Testis (tissue), 2 donors: ENCODE measurements at regions not wholly inside any gene's neighbourhood (a gene's known extent, or its start where the extent isn't known, plus 50 kb on each side); places are given as distances from the start of the nearest gene placed in this dataset.
"Not testable (repeated sequence)": the region's sequence is repeated elsewhere in the genome, so short reads cannot be mapped to it uniquely, and the experiment has no call there.

Experiments used
- POLR2A ChIP-seq: fragments of 450-650 bp; IDR thresholded peaks from one replicate; pipeline ENCODE4 v1.6.1; 2017; ENCODE audit warnings: antibody characterized with exemption, mild to moderate bottlenecking, moderate library complexity
- TF ChIP-seq, protein P1 (sequence below), 3 experiments: fragments of 450-650 bp in 2 of 3; fragments of 200-600 bp in 1 of 3; sonication (generic) in 1 of 3; IDR thresholded peaks; one replicate each; pipeline ENCODE4 v1.5.1; 2016 to 2019; ENCODE audit warnings: antibody characterized with exemption in 3 of 3, mild to moderate bottlenecking in 2 of 3, moderate library complexity in 1 of 3

DNA sequence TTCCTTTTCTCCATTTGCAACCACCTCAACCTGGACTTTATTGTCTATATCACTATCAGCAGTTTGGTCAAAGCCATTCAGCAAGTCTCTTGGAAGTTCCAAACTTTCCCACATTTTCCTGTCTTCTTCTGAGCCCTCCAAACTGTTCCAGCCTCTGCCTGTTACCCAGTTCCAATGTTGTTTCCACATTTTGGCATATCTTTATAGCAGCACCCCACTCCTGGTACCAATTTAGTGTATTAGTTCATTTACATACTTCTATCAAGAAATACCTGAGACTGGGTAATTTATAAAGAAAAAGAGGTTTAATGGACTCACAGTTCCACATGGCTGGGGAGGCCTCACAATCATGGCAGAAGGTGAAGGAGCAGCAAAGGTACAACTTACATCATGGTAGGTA is 90.4 kb upstream of the NETO1 start:
- TF ChIP-seq, protein P1, sequence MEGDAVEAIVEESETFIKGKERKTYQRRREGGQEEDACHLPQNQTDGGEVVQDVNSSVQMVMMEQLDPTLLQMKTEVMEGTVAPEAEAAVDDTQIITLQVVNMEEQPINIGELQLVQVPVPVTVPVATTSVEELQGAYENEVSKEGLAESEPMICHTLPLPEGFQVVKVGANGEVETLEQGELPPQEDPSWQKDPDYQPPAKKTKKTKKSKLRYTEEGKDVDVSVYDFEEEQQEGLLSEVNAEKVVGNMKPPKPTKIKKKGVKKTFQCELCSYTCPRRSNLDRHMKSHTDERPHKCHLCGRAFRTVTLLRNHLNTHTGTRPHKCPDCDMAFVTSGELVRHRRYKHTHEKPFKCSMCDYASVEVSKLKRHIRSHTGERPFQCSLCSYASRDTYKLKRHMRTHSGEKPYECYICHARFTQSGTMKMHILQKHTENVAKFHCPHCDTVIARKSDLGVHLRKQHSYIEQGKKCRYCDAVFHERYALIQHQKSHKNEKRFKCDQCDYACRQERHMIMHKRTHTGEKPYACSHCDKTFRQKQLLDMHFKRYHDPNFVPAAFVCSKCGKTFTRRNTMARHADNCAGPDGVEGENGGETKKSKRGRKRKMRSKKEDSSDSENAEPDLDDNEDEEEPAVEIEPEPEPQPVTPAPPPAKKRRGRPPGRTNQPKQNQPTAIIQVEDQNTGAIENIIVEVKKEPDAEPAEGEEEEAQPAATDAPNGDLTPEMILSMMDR (IDR thresholded peaks at IDR 0.05), result not testable (repeated sequence)
- not testable (repeated sequence) for TF ChIP-seq POLR2A
